Lower leg skin (tissue), 3 donors: ENCODE measurements at regions not wholly inside any gene's neighbourhood (a gene's known extent, or its start where the extent isn't known, plus 50 kb on each side); places are given as distances from the start of the nearest gene placed in this dataset.

Experiments
- POLR2A ChIP-seq, 2 donors: fragments of 450-650 bp; IDR thresholded peaks; one replicate each; pipeline ENCODE4 v1.6.1; 2016 to 2017; ENCODE audit warnings: antibody characterized with exemption in 2 of 2, mild to moderate bottlenecking in 1 of 2, moderate library complexity in 1 of 2
- TF ChIP-seq, protein P1 (sequence below), 3 donors: fragments of 450-650 bp; IDR thresholded peaks; one replicate each; pipeline ENCODE4 v1.5.1; 2016; ENCODE audit warnings: antibody characterized with exemption in 3 of 3, mild to moderate bottlenecking in 3 of 3, moderate library complexity in 2 of 3

DNA sequence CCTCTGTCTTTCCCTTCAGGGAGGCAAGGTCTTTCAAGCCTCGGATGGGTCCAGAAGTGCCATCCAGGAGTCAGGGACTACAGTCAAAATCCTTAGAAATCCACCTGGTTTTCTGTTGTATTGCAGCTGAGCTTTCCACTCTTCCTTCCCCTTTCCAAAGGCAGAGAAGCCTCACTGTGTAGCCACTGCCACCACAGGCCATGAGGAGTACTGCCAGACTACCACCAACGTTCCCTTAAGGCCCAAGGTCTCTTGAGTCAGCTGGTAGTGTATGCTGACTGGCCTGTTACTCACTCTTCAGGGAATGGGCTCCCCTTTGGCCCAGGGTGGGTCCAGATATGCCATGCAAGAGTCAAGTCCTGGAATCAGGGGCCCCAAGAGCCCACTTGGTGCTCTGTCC is 1454.1 kb downstream of the PCDH19 start:
- TF ChIP-seq POLR2A (IDR thresholded peaks at IDR 0.05) = no peak
- TF ChIP-seq, protein P1, sequence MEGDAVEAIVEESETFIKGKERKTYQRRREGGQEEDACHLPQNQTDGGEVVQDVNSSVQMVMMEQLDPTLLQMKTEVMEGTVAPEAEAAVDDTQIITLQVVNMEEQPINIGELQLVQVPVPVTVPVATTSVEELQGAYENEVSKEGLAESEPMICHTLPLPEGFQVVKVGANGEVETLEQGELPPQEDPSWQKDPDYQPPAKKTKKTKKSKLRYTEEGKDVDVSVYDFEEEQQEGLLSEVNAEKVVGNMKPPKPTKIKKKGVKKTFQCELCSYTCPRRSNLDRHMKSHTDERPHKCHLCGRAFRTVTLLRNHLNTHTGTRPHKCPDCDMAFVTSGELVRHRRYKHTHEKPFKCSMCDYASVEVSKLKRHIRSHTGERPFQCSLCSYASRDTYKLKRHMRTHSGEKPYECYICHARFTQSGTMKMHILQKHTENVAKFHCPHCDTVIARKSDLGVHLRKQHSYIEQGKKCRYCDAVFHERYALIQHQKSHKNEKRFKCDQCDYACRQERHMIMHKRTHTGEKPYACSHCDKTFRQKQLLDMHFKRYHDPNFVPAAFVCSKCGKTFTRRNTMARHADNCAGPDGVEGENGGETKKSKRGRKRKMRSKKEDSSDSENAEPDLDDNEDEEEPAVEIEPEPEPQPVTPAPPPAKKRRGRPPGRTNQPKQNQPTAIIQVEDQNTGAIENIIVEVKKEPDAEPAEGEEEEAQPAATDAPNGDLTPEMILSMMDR (IDR thresholded peaks at IDR 0.05) = no peak
